Loucy (cell line): ENCODE measurements at regions not wholly inside any gene's neighbourhood (a gene's known extent, or its start where the extent isn't known, plus 50 kb on each side); places are given as distances from the start of the nearest gene placed in this dataset.
"Not testable (repeated sequence)": the region's sequence is repeated elsewhere in the genome, so short reads cannot be mapped to it uniquely, and the experiment has no call there.

Source experiments
- H2AFZ ChIP-seq: fragments of 200-600 bp; sonication (generic); 2 replicates; pipeline ENCODE4 v1.6.0; 2016; ENCODE audit warnings: antibody characterized with exemption, mild to moderate bottlenecking, low read length, moderate library complexity
- H3F3A ChIP-seq: fragments of 200-600 bp; 2 replicates; pipeline ENCODE4 v1.6.0; 2016; ENCODE audit warnings: antibody characterized with exemption, low read depth, mild to moderate bottlenecking
- H3K27me3 ChIP-seq: fragments of 200-600 bp; sonication (generic); 2 replicates; pipeline ENCODE4 v1.6.1; 2014; ENCODE audit warnings: low read length, mild to moderate bottlenecking; ENCODE audit not compliant: insufficient read depth, poor library complexity, severe bottlenecking
- H3K36me3 ChIP-seq: fragments of 200-600 bp; sonication (generic); 2 replicates; pipeline ENCODE4 v1.6.1; 2016; ENCODE audit warnings: low read length; ENCODE audit not compliant: insufficient read depth
- H3K4me1 ChIP-seq: fragments of 200-600 bp; sonication (generic); 2 replicates; pipeline ENCODE4 v1.5.1; 2014; ENCODE audit warnings: low read length, mild to moderate bottlenecking; ENCODE audit not compliant: insufficient read depth, poor library complexity, severe bottlenecking
- H3K4me2 ChIP-seq: fragments of 200-600 bp; sonication (generic); 2 replicates; pipeline ENCODE4 v1.6.0; 2014; ENCODE audit warnings: antibody characterized with exemption, low read length, low read depth, mild to moderate bottlenecking; ENCODE audit not compliant: poor library complexity, severe bottlenecking
- H3K4me3 ChIP-seq: fragments of 200-600 bp; sonication (generic); 2 replicates; pipeline ENCODE4 v1.5.1; 2014; ENCODE audit warnings: low read length, mild to moderate bottlenecking, mixed read lengths; ENCODE audit not compliant: poor library complexity, severe bottlenecking
- H3K79me2 ChIP-seq: fragments of 200-600 bp; sonication (generic); 2 replicates; pipeline ENCODE4 v1.6.1; 2014; ENCODE audit warnings: low read length; ENCODE audit not compliant: insufficient read depth
- H3K9ac ChIP-seq: fragments of 200-600 bp; sonication (generic); 2 replicates; pipeline ENCODE4 v1.6.0; 2014; ENCODE audit warnings: mild to moderate bottlenecking, low read depth, low read length, moderate library complexity; ENCODE audit not compliant: poor library complexity, severe bottlenecking
- H3K9me2 ChIP-seq: fragments of 200-600 bp; sonication (generic); replicated peaks from 2 replicates; pipeline ENCODE4 v1.6.1; 2016; ENCODE audit warnings: low read depth, low read length, mixed read lengths
- H3K9me3 ChIP-seq: fragments of 200-600 bp; sonication (generic); 2 replicates; pipeline ENCODE4 v1.6.1; 2014; ENCODE audit warnings: mild to moderate bottlenecking, antibody characterized with exemption, low read length, low read depth; ENCODE audit not compliant: insufficient read depth
- H4K20me1 ChIP-seq: fragments of 200-600 bp; sonication (generic); 2 replicates; pipeline ENCODE4 v1.6.0; 2014; ENCODE audit warnings: antibody characterized with exemption, low read length, mild to moderate bottlenecking; ENCODE audit not compliant: insufficient read depth, poor library complexity, severe bottlenecking
- CTCF ChIP-seq: fragments of 200-600 bp; sonication (generic); conservative IDR thresholded peaks from 2 replicates; pipeline ENCODE4 v1.5.1; 2014; ENCODE audit warnings: mild to moderate bottlenecking, antibody characterized with exemption, low read length
- EZH2phosphoT487 ChIP-seq: fragments of 200-600 bp; IDR thresholded peaks from 2 replicates; pipeline ENCODE4 v1.6.1; 2018; ENCODE audit warnings: antibody characterized with exemption, mild to moderate bottlenecking, moderate library complexity, borderline replicate concordance

GRCh38 chr18:71036783-71037182 lies 747.9 kb downstream of the SOCS6 start:
- Histone ChIP-seq H3K9ac (no peak overlapping the region), H3K4me1 (no peaks in the 10 kb centered on the region), H3K27me3 (no peaks in the 10 kb centered on the region), H2AFZ (no peak overlapping the region), H3K79me2 (no peaks in the 10 kb centered on the region), H3F3A (no peaks in the 10 kb centered on the region), H4K20me1 (no peaks in the 10 kb centered on the region), H3K9me2 (no peaks in the 10 kb centered on the region), H3K4me3 (no peak overlapping the region), H3K9me3 (peaks cover 5% of the 10 kb centered on the region; the same call in 1 of the 2 replicates), H3K36me3 (no peaks in the 10 kb centered on the region), H3K4me2 (no peak overlapping the region)
- TF ChIP-seq CTCF (no peak), EZH2phosphoT487 (no peak)

- H3K4me2 ChIP-seq, H3K36me3 ChIP-seq, H3K4me3 ChIP-seq, H3K27me3 ChIP-seq, H4K20me1 ChIP-seq, H2AFZ ChIP-seq, H3K9ac ChIP-seq, H3K79me2 ChIP-seq, H3K9me3 ChIP-seq, H3F3A ChIP-seq, H3K9me2 ChIP-seq, H3K4me1 ChIP-seq: not testable (repeated sequence)
These were observed 742.7 kb downstream of the SOCS6 start for GRCh38 chr18:71031296-71032191.

- H4K20me1 ChIP-seq, H3K79me2 ChIP-seq, H3K9me3 ChIP-seq: not testable (repeated sequence)
These were observed 741.2 kb downstream of the SOCS6 start for GRCh38 chr18:71030085-71030484.

GRCh38 chr18:71028285-71028762 lies 739.5 kb downstream of the SOCS6 start:
- Histone ChIP-seq H3K4me2 (no peak overlapping the region), H3K9me2 (no peaks in the 10 kb centered on the region), H3K4me1 (no peaks in the 10 kb centered on the region), H3K9ac (no peak overlapping the region), H2AFZ (no peak overlapping the region), H3K27me3 (no peaks in the 10 kb centered on the region), H3K4me3 (no peak overlapping the region), H3K36me3 (no peaks in the 10 kb centered on the region), H4K20me1 (no peaks in the 10 kb centered on the region), H3K9me3 (peaks cover 5% of the 10 kb centered on the region; the same call in 1 of the 2 replicates), H3F3A (no peaks in the 10 kb centered on the region), H3K79me2 (no peaks in the 10 kb centered on the region)
- TF ChIP-seq CTCF (no peak), EZH2phosphoT487 (no peak)

More at GRCh38 chr18:71030085-71030484, 741.2 kb downstream of the SOCS6 start:
- H3K4me1 ChIP-seq, H3F3A ChIP-seq, H3K4me3 ChIP-seq, H3K27me3 ChIP-seq, H3K4me2 ChIP-seq, H3K9ac ChIP-seq, H2AFZ ChIP-seq, H3K36me3 ChIP-seq, H3K9me2 ChIP-seq: not testable (repeated sequence)
